Duodenal mucosa (tissue), 2 donors: ENCODE measurements at regions not wholly inside any gene's neighbourhood (a gene's known extent, or its start where the extent isn't known, plus 50 kb on each side); places are given as distances from the start of the nearest gene placed in this dataset.

Experiments
- H3K27ac ChIP-seq: one replicate; pipeline ENCODE4 v1.7.0; 2013; ENCODE audit warnings: low read depth, low read length
- H3K27me3 ChIP-seq, 2 donors: one replicate each; pipeline ENCODE4 v1.7.0; 2013; ENCODE audit warnings: low read length in 2 of 2, control low read depth in 1 of 2; ENCODE audit not compliant: insufficient read depth in 2 of 2, control insufficient read depth in 1 of 2
- H3K36me3 ChIP-seq, 2 donors: one replicate each; pipeline ENCODE4 v1.7.0; 2013; ENCODE audit warnings: low read length in 2 of 2, control low read depth in 1 of 2; ENCODE audit not compliant: insufficient read depth in 2 of 2, control insufficient read depth in 1 of 2
- H3K4me1 ChIP-seq, 2 donors: one replicate each; pipeline ENCODE4 v1.7.0; 2013; ENCODE audit warnings: low read length in 2 of 2, control low read depth in 1 of 2; ENCODE audit not compliant: insufficient read depth in 2 of 2, control insufficient read depth in 1 of 2
- H3K4me3 ChIP-seq, 2 donors: one replicate each; pipeline ENCODE4 v1.7.0; 2013; ENCODE audit warnings: low read length in 2 of 2, low read depth in 1 of 2
- H3K9ac ChIP-seq, 2 donors: one replicate each; pipeline ENCODE4 v1.7.0; 2013; ENCODE audit warnings: low read length in 2 of 2, low read depth in 1 of 2
- H3K9me3 ChIP-seq, 2 donors: one replicate each; pipeline ENCODE4 v1.7.0; 2013; ENCODE audit warnings: low read length in 2 of 2, control low read depth in 1 of 2; ENCODE audit not compliant: control insufficient read depth in 1 of 2

DNA sequence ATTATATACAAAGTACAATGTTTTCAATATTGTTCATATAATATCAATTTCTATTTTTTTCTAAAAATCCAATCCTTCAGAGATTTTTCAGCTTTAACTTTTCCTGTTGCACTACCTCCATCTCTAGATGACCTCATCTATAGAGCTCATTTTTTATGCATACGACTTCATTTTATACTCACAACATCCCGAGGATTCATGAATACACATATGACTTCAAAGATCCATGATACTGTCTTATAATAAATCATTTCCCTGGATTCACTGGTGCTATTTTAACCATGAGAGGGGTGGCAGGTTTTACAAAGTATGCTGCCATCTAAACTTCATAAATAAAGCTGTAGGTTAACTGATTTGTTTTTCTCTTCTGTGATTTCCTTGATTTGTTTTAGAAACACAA lies 694.6 kb downstream of the EPHA4 start:
- H3K9ac ChIP-seq, result no peak overlapping the region
- H3K9me3 ChIP-seq, result no peaks in the 10 kb centered on the region
- H3K27me3 ChIP-seq, result no peaks in the 10 kb centered on the region
- H3K4me1 ChIP-seq, result no peaks in the 10 kb centered on the region
- H3K4me3 ChIP-seq, result no peak overlapping the region
- no peak overlapping the region for H3K27ac ChIP-seq
- H3K36me3 ChIP-seq, result no peaks in the 10 kb centered on the region

DNA sequence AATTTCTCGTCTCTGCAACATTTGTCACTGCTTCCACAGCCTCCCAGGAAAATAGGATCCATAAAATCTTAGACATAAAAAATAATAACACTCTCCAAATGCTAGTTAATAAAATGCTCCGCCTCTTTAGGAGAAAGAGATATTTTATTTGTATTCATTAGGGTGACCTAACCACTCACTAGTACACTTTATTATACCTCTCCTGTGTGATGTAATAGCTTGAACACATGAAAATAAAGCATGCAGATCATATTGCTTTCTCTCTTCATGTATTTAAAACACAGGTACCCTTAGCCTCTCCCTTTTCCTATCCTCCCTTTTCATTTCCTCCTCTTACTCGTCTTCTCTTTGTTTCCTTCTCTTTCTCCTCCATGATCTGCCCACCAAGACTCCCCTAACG lies 694.2 kb downstream of the EPHA4 start:
- H3K27ac ChIP-seq, result no peak overlapping the region
- H3K36me3 ChIP-seq, result no peaks in the 10 kb centered on the region
- no peaks in the 10 kb centered on the region for H3K4me1 ChIP-seq

DNA sequence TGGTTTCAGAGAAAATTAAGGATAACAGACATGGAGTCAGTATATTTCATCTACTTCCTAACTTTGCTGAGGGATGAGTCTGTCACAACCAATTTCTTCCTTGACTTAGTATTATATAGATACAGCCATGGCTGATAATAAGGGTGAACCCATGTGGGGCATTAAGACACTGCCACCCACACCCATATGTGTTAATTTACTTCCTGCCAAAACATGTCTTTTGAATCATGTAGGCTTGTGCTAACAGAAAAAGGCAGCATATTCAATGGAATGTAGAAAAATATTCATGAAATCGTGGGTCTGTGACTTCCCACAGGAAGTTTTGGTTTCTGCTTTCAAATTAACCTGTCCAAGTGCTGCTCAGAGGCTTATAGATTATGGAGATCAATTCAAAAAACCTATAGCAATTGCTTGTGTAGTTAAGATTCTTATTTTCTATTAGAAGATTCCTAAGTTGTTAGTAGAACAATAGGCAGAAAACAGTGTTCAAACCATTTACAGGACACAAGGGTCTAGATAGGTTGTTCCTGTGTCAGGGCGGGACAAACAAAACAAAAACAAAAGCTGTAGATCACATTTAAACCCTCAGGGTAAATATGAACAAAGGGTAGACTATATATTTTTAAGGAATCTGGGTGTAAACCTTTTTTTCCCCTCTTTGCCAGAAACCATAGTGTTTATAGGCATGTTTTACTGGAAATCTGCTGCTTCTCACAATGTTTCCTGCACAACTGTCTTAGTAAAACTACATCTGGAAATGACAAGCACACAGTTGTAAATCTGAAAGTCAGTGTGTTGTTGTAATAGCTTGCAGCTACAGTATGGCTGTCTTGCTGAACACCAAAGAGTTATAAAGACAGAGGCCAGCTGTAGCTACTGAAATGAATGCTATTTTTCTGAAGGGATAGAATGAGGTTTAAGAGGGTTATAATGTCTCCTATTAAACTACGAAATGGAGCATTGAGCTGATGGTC lies 691.2 kb downstream of the EPHA4 start:
- H3K4me3 ChIP-seq, result no peak overlapping the region
- H3K36me3 ChIP-seq, result no peaks in the 10 kb centered on the region
- no peak overlapping the region for H3K27ac ChIP-seq
- H3K27me3 ChIP-seq, result no peaks in the 10 kb centered on the region
- no peaks in the 10 kb centered on the region for H3K4me1 ChIP-seq
- H3K9ac ChIP-seq, result no peak overlapping the region
- H3K9me3 ChIP-seq, result no peaks in the 10 kb centered on the region

More for the DNA sequence above, 694.2 kb downstream of the EPHA4 start:
- no peak overlapping the region for H3K4me3 ChIP-seq
- H3K27me3 ChIP-seq, result no peaks in the 10 kb centered on the region
- H3K9ac ChIP-seq, result no peak overlapping the region
- H3K9me3 ChIP-seq, result no peaks in the 10 kb centered on the region

DNA sequence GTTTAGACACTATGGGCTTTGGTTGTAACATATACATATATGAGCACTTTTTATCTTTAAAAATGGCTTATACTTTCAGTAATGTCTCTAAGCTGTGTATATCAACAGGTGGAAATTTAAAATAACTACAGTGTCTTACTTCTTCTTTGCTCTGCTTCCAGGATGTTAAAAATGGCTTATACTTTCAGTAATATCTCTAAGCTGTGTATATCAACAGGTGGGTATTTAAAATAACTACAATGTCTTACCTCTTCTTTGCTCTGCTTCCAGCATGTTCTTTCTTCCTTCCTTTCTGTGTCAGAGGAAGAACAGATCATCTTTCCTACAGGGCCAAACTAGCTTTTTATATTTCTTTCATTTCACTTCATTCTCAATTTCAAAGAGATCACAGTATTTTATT lies 689.6 kb downstream of the EPHA4 start:
- Histone ChIP-seq H3K4me3 (no peak overlapping the region), H3K27ac (no peak overlapping the region), H3K9me3 (no peaks in the 10 kb centered on the region), H3K9ac (no peak overlapping the region), H3K36me3 (no peaks in the 10 kb centered on the region), H3K4me1 (no peaks in the 10 kb centered on the region), H3K27me3 (no peaks in the 10 kb centered on the region)

DNA sequence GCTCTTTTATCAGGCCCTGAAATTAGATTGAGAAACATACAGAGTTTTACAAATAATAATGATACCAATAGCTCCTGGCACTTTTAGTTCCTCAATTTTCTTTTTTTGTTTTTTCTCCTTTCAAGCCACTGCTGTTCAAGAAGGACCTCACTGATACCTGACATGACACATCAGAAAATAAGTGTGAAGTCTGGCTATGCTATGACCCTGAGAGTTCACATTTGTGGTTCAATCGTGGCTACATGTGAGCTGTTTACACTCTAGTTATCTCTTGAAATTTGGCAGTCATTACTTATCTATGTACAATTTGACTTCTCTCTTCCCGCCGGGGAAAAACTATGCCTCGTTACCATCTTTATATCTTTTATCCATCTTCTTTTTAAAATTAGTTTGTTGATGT lies 686.5 kb downstream of the EPHA4 start:
- Histone ChIP-seq H3K9ac (no peak overlapping the region), H3K27me3 (no peaks in the 10 kb centered on the region), H3K27ac (no peak overlapping the region)

DNA sequence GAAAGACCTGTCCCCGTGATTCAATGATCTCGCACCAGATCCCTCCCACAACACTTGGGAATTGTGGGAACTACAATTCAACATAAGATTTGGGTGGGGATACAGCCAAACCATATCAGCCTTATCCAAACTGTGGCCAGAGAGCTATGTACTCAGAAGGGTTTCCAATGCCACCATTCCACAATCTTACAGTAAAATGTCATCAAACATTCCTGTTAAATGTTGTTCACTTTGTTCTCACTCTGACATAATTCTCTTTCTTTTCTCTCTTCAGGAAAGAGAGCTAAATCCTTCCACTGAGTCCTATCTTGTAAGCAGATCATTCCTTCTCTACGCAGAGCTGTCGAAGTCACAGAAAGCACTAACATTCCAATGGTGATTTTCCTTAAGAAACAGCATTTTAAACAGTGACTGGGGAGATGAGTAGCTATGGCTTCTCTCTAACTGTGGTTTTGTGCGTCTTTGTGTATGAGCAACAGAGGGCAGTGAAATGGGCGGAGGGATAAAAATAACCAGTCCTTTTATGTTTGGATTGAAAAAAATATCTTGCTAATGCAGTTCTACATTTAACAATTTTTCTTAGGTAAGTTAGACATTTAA lies 684.7 kb downstream of the EPHA4 start:
- no peak overlapping the region for H3K4me3 ChIP-seq
- no peaks in the 10 kb centered on the region for H3K27me3 ChIP-seq
- H3K4me1 ChIP-seq, result no peaks in the 10 kb centered on the region
- no peak overlapping the region for H3K9ac ChIP-seq
- no peaks in the 10 kb centered on the region for H3K36me3 ChIP-seq
- no peak overlapping the region for H3K27ac ChIP-seq
- H3K9me3 ChIP-seq, result no peaks in the 10 kb centered on the region

More for the DNA sequence above, 686.5 kb downstream of the EPHA4 start:
- Histone ChIP-seq H3K9me3 (no peaks in the 10 kb centered on the region), H3K4me3 (no peak overlapping the region), H3K4me1 (no peaks in the 10 kb centered on the region), H3K36me3 (no peaks in the 10 kb centered on the region)

DNA sequence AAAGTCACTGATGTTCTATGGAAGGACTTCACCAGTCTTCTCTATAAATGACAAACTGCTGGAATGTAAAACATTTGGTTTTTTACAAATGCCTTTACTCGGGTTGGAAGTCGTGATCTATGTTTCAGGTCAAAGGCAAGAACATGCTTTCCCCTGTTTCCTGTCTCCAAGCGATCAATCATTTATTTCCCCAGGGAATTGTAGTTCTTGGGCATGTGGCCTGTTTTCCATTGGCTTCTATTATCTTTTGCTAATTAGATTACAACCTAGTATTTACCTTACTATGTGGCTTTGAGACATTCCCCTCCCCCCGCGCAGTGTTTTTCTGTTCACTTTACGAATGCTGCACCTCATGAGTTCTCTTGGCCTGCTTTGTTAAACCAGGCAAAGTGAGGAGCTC lies 684.2 kb downstream of the EPHA4 start:
- Histone ChIP-seq H3K27ac (no peak overlapping the region), H3K36me3 (no peaks in the 10 kb centered on the region)

DNA sequence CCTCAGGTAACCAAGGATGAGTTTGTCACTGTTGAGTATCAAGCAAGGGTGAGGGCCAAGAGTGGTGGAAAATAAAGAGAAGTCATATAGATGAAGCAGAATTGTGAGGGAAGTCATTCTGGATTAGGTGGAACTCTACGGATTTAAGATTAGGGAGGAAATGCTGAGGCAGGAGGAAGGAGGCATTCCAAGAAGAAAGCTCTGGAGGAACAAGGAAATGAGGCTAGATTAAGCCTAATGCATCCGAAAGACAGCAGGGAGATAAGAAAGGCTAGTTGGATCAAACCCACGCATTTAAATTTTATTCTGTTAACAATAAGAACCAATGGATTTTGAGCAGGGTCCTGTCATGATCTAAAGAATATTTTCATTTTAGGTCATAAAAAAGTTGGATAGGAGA lies 681.2 kb downstream of the EPHA4 start:
- Histone ChIP-seq H3K4me1 (no peaks in the 10 kb centered on the region), H3K36me3 (no peaks in the 10 kb centered on the region), H3K9ac (no peak overlapping the region), H3K4me3 (no peak overlapping the region), H3K27ac (no peak overlapping the region), H3K27me3 (no peaks in the 10 kb centered on the region), H3K9me3 (no peaks in the 10 kb centered on the region)

More for the DNA sequence above, 684.2 kb downstream of the EPHA4 start:
- H3K4me3 ChIP-seq, result no peak overlapping the region
- no peak overlapping the region for H3K9ac ChIP-seq
- no peaks in the 10 kb centered on the region for H3K9me3 ChIP-seq
- no peaks in the 10 kb centered on the region for H3K4me1 ChIP-seq
- no peaks in the 10 kb centered on the region for H3K27me3 ChIP-seq

DNA sequence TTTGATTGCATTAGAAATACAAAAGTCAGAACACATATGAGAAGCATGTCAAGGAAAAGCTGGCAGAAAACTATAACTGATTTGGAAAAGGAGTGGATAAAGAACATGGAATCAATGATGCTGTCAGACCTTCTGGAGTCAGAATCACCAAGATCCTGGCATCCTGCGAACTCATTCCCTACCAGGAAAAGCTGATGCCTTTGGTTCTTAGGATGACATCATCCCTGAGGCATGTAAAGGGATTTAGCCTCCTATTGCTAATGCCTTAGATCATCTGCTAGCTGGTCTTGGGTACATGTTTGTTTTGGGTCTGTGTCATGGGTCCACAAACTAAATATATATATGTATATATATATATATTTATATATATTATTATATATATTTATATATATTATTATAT lies 680.7 kb downstream of the EPHA4 start:
- Histone ChIP-seq H3K27ac (no peak overlapping the region), H3K4me3 (no peak overlapping the region), H3K27me3 (no peaks in the 10 kb centered on the region), H3K9me3 (no peaks in the 10 kb centered on the region), H3K9ac (no peak overlapping the region), H3K36me3 (no peaks in the 10 kb centered on the region), H3K4me1 (no peaks in the 10 kb centered on the region)

DNA sequence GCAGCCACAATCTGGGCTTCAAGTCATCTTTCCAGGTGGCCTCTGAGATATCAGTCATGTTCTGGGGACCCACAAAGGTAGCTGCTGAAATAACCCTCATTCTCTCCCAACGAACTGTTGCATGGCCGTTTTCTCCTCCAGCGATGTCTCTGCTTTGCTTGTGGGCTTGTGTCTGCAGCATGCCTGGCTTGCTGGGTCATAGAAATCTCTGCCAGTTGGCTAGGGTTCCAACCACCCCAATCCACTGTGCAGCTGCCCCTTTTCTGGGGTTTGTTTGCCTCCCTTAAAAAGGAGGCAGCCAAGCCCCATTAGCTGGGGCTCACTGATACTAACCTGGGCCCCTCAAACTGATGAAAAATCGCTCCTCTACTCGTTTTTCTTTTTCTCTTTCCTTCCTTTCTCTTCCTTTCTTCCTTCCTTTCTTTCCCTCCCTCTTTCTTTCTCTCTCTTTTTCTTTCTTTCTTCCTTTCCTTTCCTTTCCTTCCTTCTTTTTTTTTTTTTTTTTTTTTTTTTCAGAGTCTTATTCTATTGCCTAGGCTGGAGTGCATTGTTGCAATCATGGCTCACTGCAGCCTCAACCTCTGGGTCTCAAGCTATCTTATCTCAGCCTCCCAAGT lies 680.0 kb downstream of the EPHA4 start:
- Histone ChIP-seq H3K4me3 (no peak overlapping the region), H3K27me3 (no peaks in the 10 kb centered on the region), H3K9ac (no peak overlapping the region), H3K4me1 (no peaks in the 10 kb centered on the region), H3K27ac (no peak overlapping the region), H3K9me3 (no peaks in the 10 kb centered on the region), H3K36me3 (no peaks in the 10 kb centered on the region)
